SU-DHL-6 (cell line): ENCODE measurements at regions not wholly inside any gene's neighbourhood (a gene's known extent, or its start where the extent isn't known, plus 50 kb on each side); places are given as distances from the start of the nearest gene placed in this dataset.

Experiments
- H2AFZ ChIP-seq: fragments of 200-600 bp; sonication (generic); 2 replicates; pipeline ENCODE4 v1.6.1; 2014; ENCODE audit warnings: low read depth, mild to moderate bottlenecking, moderate library complexity, mixed read lengths, antibody characterized with exemption, low read length; ENCODE audit not compliant: severe bottlenecking
- H3F3A ChIP-seq: fragments of 200-600 bp; shearing (Covaris generic); 2 replicates; pipeline ENCODE4 v1.6.0; 2016; ENCODE audit warnings: antibody characterized with exemption, mild to moderate bottlenecking; ENCODE audit not compliant: insufficient read depth
- H3K27ac ChIP-seq: fragments of 200-600 bp; sonication (generic); 2 replicates; pipeline ENCODE4 v1.5.1; 2016; ENCODE audit warnings: low read depth, mild to moderate bottlenecking, low read length, moderate library complexity, mixed read lengths
- H3K27me3 ChIP-seq: fragments of 200-600 bp; sonication (generic), shearing (Covaris generic); 2 replicates; pipeline ENCODE4 v1.6.0; 2014; ENCODE audit warnings: mild to moderate bottlenecking, low read length
- H3K36me3 ChIP-seq: fragments of 200-600 bp; sonication (generic); 2 replicates; pipeline ENCODE4 v1.6.1; 2014; ENCODE audit warnings: mild to moderate bottlenecking, low read length, mixed read lengths
- H3K4me2 ChIP-seq: fragments of 300-600, 200-600 bp; shearing (Covaris generic), sonication (generic); 2 replicates; pipeline ENCODE4 v1.6.0; 2014; ENCODE audit warnings: low read length, low read depth, mild to moderate bottlenecking; ENCODE audit not compliant: poor library complexity, severe bottlenecking
- H3K4me3 ChIP-seq: fragments of 200-600 bp; sonication (generic); 2 replicates; pipeline ENCODE4 v1.5.1; 2014; ENCODE audit warnings: antibody characterized with exemption, low read length, mild to moderate bottlenecking, mixed read lengths; ENCODE audit not compliant: insufficient read depth, poor library complexity, severe bottlenecking
- H3K79me2 ChIP-seq: fragments of 200-600 bp; sonication (generic); 2 replicates; pipeline ENCODE4 v1.6.1; 2014; ENCODE audit warnings: mild to moderate bottlenecking, low read length, moderate library complexity; ENCODE audit not compliant: insufficient read depth
- H3K9ac ChIP-seq: fragments of 200-600 bp; sonication (generic); 2 replicates; pipeline ENCODE4 v1.7.0; 2014; ENCODE audit warnings: mild to moderate bottlenecking, low read length
- H3K9me2 ChIP-seq: fragments of 200-600 bp; sonication (generic); replicated peaks from 2 replicates; pipeline ENCODE4 v1.6.1; 2014; ENCODE audit warnings: low read length; ENCODE audit not compliant: insufficient read depth
- H3K9me3 ChIP-seq: fragments of 200-600 bp; sonication (generic); 2 replicates; pipeline ENCODE4 v1.6.1; 2014; ENCODE audit warnings: low read length, mixed read lengths; ENCODE audit not compliant: insufficient read depth
- H4K20me1 ChIP-seq: fragments of 200-600 bp; sonication (generic); 2 replicates; pipeline ENCODE4 v1.6.1; 2014; ENCODE audit warnings: low read depth, mild to moderate bottlenecking, antibody characterized with exemption, low read length, moderate library complexity, mixed read lengths
- CTCF ChIP-seq: fragments of 200-600 bp; sonication (generic); IDR thresholded peaks from one replicate; pipeline ENCODE4 v1.5.1; 2017; ENCODE audit warnings: antibody characterized with exemption, mild to moderate bottlenecking, low read length, moderate library complexity; ENCODE audit not compliant: insufficient read depth, poor library complexity, severe bottlenecking
- EZH2phosphoT487 ChIP-seq: fragments of 200-600 bp; sonication (generic), shearing (Covaris generic); conservative IDR thresholded peaks from 2 replicates; pipeline ENCODE4 v1.6.1; 2018; ENCODE audit warnings: mild to moderate bottlenecking, antibody characterized with exemption, low read length, moderate library complexity, mixed read lengths

- Histone ChIP-seq H3K27me3 (no peaks in the 10 kb centered on the region), H3K79me2 (no peaks in the 10 kb centered on the region), H3K27ac (no peak overlapping the region), H2AFZ (no peak overlapping the region), H3K9me2 (no peaks in the 10 kb centered on the region), H3F3A (no peaks in the 10 kb centered on the region), H3K9ac (no peak overlapping the region), H3K36me3 (no peaks in the 10 kb centered on the region), H3K4me2 (no peak overlapping the region), H3K9me3 (no peaks in the 10 kb centered on the region), H4K20me1 (no peaks in the 10 kb centered on the region), H3K4me3 (no peak overlapping the region)
- no peak for TF ChIP-seq EZH2phosphoT487
- no peak for TF ChIP-seq CTCF
These were observed 921.8 kb downstream of the VRK1 start for GRCh38 chr14:97718886-97719442.

- Histone ChIP-seq H3K9me2 (no peaks in the 10 kb centered on the region), H3K4me2 (no peak overlapping the region), H3K79me2 (no peaks in the 10 kb centered on the region), H3K9ac (no peak overlapping the region), H3K27ac (no peak overlapping the region), H3K9me3 (no peaks in the 10 kb centered on the region), H4K20me1 (no peaks in the 10 kb centered on the region), H3K36me3 (no peaks in the 10 kb centered on the region), H3K4me3 (no peak overlapping the region), H3F3A (no peaks in the 10 kb centered on the region), H3K27me3 (no peaks in the 10 kb centered on the region), H2AFZ (no peak overlapping the region)
- TF ChIP-seq EZH2phosphoT487 (no peak), CTCF (no peak)
These were observed 922.7 kb downstream of the VRK1 start for GRCh38 chr14:97719931-97720330.

GRCh38 chr14:97723351-97723750, 926.2 kb downstream of the VRK1 start:
- Histone ChIP-seq H3K27me3 (no peaks in the 10 kb centered on the region), H3K36me3 (no peaks in the 10 kb centered on the region), H4K20me1 (no peaks in the 10 kb centered on the region), H3K4me3 (no peak overlapping the region), H3K9me2 (no peaks in the 10 kb centered on the region), H3K79me2 (no peaks in the 10 kb centered on the region), H3K4me2 (no peak overlapping the region), H3K9ac (no peak overlapping the region), H3K9me3 (no peaks in the 10 kb centered on the region), H2AFZ (no peak overlapping the region), H3F3A (no peaks in the 10 kb centered on the region), H3K27ac (no peak overlapping the region)
- TF ChIP-seq CTCF (no peak), EZH2phosphoT487 (no peak)

GRCh38 chr14:97723819-97724218, 926.6 kb downstream of the VRK1 start:
- Histone ChIP-seq H3K27me3 (no peaks in the 10 kb centered on the region), H3K79me2 (no peaks in the 10 kb centered on the region), H3K9ac (no peak overlapping the region), H3K36me3 (no peaks in the 10 kb centered on the region), H3F3A (no peaks in the 10 kb centered on the region), H3K4me3 (no peak overlapping the region), H3K9me3 (no peaks in the 10 kb centered on the region), H3K27ac (no peak overlapping the region), H3K4me2 (no peak overlapping the region), H2AFZ (no peak overlapping the region), H3K9me2 (no peaks in the 10 kb centered on the region), H4K20me1 (no peaks in the 10 kb centered on the region)
- TF ChIP-seq EZH2phosphoT487 (no peak), CTCF (no peak)
